Activated naive CD8-positive, alpha-beta T cell (primary cell): ENCODE measurements at regions not wholly inside any gene's neighbourhood (a gene's known extent, or its start where the extent isn't known, plus 50 kb on each side); places are given as distances from the start of the nearest gene placed in this dataset.
"Not testable (repeated sequence)": the region's sequence is repeated elsewhere in the genome, so short reads cannot be mapped to it uniquely, and the experiment has no call there.

ENCODE experiments used
- H3K27ac Mint-ChIP-seq: one replicate; pipeline ENCODE4 v1.8.0; 2021; ENCODE audit warnings: mixed read lengths
- H3K27me3 Mint-ChIP-seq: one replicate; pipeline ENCODE4 v1.8.0; 2021; ENCODE audit warnings: mixed read lengths
- H3K36me3 Mint-ChIP-seq: one replicate; pipeline ENCODE4 v1.8.0; 2021; ENCODE audit warnings: mixed read lengths
- H3K4me1 Mint-ChIP-seq: one replicate; pipeline ENCODE4 v1.8.0; 2021; ENCODE audit warnings: low read depth, mixed read lengths
- H3K4me3 Mint-ChIP-seq: one replicate; pipeline ENCODE4 v1.8.0; 2021; ENCODE audit warnings: mild to moderate bottlenecking, mixed read lengths
- H3K9me3 Mint-ChIP-seq: one replicate; pipeline ENCODE4 v1.8.0; 2021; ENCODE audit warnings: low read depth, mixed read lengths

DNA sequence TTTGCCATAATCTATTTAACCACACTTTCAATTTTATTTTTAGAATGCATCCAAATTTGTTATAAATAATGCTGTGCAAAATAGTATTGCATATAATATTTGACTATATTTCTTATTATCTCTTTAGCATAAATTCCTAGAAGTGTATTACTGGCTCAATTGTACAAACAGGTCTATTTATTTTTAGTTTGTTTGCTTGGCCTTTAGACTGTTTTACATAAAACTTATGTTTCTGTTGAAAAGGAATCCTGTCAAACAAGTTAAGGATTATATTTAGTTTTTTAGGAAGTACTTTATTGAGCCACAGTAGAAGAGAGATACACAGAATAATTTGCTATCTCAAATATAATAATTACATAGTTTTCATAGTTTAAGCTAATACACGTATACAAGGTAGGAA lies 413.8 kb downstream of the GBA3 start:
- H3K27me3 Mint-ChIP-seq = no peaks in the 10 kb centered on the region
- H3K27ac Mint-ChIP-seq = no peak overlapping the region
- no peak overlapping the region for H3K4me3 Mint-ChIP-seq
- no peaks in the 10 kb centered on the region for H3K4me1 Mint-ChIP-seq
- no peaks in the 10 kb centered on the region for H3K36me3 Mint-ChIP-seq
- H3K9me3 Mint-ChIP-seq = no peaks in the 10 kb centered on the region

DNA sequence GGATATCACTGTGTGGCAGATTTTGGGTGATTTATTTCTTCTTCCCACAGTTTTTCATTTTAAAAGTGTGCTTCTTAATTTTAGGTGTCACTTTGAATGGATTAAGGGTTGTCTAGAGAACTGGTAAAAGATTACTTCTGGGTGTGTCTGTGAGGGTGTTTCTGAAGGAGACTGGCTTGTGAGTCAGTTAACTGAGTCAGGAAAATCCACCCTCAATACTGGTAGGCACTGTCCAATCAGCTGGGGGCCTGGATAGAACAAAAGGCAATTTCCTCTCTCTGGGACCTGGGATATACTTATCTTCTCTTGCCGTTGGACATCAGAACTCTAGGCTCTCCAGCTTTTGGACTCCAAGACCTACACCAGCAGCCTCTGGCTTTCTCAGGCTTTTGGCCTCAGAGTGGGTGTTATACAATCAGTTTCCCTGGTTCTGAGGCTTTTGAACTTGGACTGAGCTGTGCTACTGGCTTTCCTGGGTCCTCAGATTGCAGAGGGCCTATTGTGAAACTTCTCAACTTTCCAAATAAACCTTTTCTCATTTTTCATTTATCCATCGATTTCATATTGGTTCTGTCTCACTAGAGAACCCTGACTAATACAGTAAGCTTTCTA lies 413.1 kb downstream of the GBA3 start:
- H3K4me3 Mint-ChIP-seq = no peak overlapping the region
- H3K9me3 Mint-ChIP-seq = no peaks in the 10 kb centered on the region
- no peaks in the 10 kb centered on the region for H3K4me1 Mint-ChIP-seq
- H3K27me3 Mint-ChIP-seq = no peaks in the 10 kb centered on the region
- H3K27ac Mint-ChIP-seq = no peak overlapping the region
- H3K36me3 Mint-ChIP-seq = no peaks in the 10 kb centered on the region

DNA sequence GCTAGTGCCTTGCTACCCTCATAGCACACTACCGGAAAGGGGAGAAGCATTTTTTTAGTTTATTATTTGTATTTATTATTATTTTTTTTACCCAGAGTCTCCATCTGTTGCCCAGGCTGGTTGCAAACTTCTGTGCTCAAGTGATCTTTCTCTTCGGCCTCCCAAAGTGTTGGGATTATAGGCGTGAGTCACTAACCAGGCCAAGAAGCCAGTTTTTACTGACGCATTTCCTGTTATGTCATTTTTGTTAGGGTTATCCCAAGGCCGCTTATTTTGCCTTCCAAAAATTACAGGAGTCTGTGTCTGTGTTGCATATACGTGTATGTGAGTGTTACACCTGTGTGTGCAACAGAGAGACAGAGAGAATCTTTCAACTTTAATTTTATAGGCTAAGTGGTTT lies 404.5 kb downstream of the GBA3 start:
- H3K27ac Mint-ChIP-seq = no peak overlapping the region
- H3K9me3 Mint-ChIP-seq = peaks cover 17% of the 10 kb centered on the region
- no peaks in the 10 kb centered on the region for H3K4me1 Mint-ChIP-seq
- H3K36me3 Mint-ChIP-seq = no peaks in the 10 kb centered on the region
- H3K4me3 Mint-ChIP-seq = no peak overlapping the region
- no peaks in the 10 kb centered on the region for H3K27me3 Mint-ChIP-seq

GRCh38 chr4:23091711-23092110 lies 399.0 kb downstream of the GBA3 start:
- Mint-ChIP-seq H3K9me3 (peaks cover 11% of the 10 kb centered on the region), H3K4me1 (no peaks in the 10 kb centered on the region), H3K27me3 (no peaks in the 10 kb centered on the region), H3K36me3 (no peaks in the 10 kb centered on the region), H3K4me3 (no peak overlapping the region), H3K27ac (no peak overlapping the region)

DNA sequence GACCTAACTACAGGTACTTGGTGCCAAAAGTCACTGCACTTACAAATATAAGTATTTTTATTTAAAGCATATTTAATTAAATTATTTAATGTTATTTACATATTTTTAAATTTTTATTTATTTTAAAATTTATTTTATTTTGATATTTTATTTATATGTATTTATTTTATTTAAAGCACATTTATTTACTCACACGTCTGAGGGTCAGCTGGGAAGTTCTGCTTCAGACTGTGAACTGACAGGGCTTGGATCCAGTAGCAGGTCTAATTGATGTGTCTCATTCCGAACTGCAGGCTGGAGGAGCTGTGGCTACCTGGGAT lies 392.5 kb downstream of the GBA3 start:
- H3K4me3 Mint-ChIP-seq = no peak overlapping the region
- no peaks in the 10 kb centered on the region for H3K4me1 Mint-ChIP-seq
- H3K9me3 Mint-ChIP-seq = peaks cover 15% of the 10 kb centered on the region
- no peaks in the 10 kb centered on the region for H3K27me3 Mint-ChIP-seq
- H3K27ac Mint-ChIP-seq = no peak overlapping the region
- peaks cover 2% of the 10 kb centered on the region for H3K36me3 Mint-ChIP-seq

- H3K27me3 Mint-ChIP-seq = no peaks in the 10 kb centered on the region
- H3K36me3 Mint-ChIP-seq = peaks cover 2% of the 10 kb centered on the region
- peaks cover 12% of the 10 kb centered on the region for H3K9me3 Mint-ChIP-seq
- no peaks in the 10 kb centered on the region for H3K4me1 Mint-ChIP-seq
- no peak overlapping the region for H3K4me3 Mint-ChIP-seq
- no peak overlapping the region for H3K27ac Mint-ChIP-seq
Observed at GRCh38 chr4:23084559-23085248, 392.0 kb downstream of the GBA3 start.

GRCh38 chr4:23083391-23083790 lies 390.7 kb downstream of the GBA3 start:
- Mint-ChIP-seq H3K4me3 (no peak overlapping the region), H3K9me3 (peaks cover 12% of the 10 kb centered on the region), H3K36me3 (peaks cover 2% of the 10 kb centered on the region), H3K4me1 (no peaks in the 10 kb centered on the region), H3K27ac (no peak overlapping the region), H3K27me3 (no peaks in the 10 kb centered on the region)

DNA sequence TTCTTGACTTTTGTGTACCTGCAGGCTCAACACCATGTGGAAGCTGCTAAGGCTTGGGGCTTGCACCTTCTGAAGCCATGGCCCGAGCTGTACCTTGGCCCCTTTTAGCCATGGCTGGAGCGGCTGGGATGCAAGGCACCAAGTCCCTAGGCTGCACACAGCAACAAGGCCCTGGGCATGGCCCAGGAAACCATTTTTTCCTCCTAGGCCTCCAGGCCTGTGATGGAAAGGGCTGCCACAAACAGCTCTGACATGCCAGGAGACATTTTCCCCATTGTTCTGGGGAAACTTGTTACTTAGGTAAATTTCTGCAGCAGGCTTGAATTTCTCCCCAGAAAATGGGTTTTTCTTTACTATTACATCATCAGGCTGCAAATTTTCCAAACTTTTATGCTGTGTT lies 387.4 kb downstream of the GBA3 start:
- H3K27me3 Mint-ChIP-seq, H3K36me3 Mint-ChIP-seq, H3K27ac Mint-ChIP-seq, H3K4me1 Mint-ChIP-seq, H3K4me3 Mint-ChIP-seq, H3K9me3 Mint-ChIP-seq: not testable (repeated sequence)

GRCh38 chr4:23070848-23071570 lies 378.3 kb downstream of the GBA3 start:
- no peaks in the 10 kb centered on the region for H3K9me3 Mint-ChIP-seq
- H3K36me3 Mint-ChIP-seq = no peaks in the 10 kb centered on the region
- no peaks in the 10 kb centered on the region for H3K4me1 Mint-ChIP-seq
- no peaks in the 10 kb centered on the region for H3K27me3 Mint-ChIP-seq
- no peak overlapping the region for H3K4me3 Mint-ChIP-seq
- no peak overlapping the region for H3K27ac Mint-ChIP-seq

- Mint-ChIP-seq H3K4me1 (no peaks in the 10 kb centered on the region), H3K36me3 (no peaks in the 10 kb centered on the region), H3K27me3 (no peaks in the 10 kb centered on the region), H3K27ac (no peak overlapping the region), H3K4me3 (no peak overlapping the region), H3K9me3 (no peaks in the 10 kb centered on the region)
Observed at GRCh38 chr4:23068756-23069155, 376.0 kb downstream of the GBA3 start.

GRCh38 chr4:23068287-23068686 lies 375.6 kb downstream of the GBA3 start:
- Mint-ChIP-seq H3K27me3 (no peaks in the 10 kb centered on the region), H3K4me1 (no peaks in the 10 kb centered on the region), H3K36me3 (no peaks in the 10 kb centered on the region), H3K4me3 (no peak overlapping the region), H3K27ac (no peak overlapping the region), H3K9me3 (no peaks in the 10 kb centered on the region)

DNA sequence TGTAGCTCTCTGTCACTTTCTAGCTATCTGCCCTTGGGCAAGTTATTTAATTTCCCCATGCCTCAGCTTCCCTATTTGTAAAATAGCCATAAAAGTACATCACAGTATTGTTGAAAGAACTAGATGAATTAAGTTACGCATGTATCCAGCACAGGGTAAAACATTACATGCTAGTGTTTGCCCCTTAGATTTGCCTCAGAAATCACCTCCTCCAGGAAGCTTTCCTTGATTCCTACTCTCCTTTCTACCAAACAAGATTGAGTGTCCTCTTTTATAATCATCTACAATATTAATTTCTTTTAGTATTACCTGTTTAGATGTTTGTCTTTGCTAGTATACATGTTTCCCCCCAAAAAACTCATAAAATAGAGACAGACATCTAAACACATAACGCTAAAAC lies 369.5 kb downstream of the GBA3 start:
- Mint-ChIP-seq H3K27ac (peak overlapping the region; percentile 11), H3K4me3 (no peak overlapping the region), H3K9me3 (peaks cover 7% of the 10 kb centered on the region), H3K4me1 (no peaks in the 10 kb centered on the region), H3K36me3 (no peaks in the 10 kb centered on the region), H3K27me3 (no peaks in the 10 kb centered on the region)

DNA sequence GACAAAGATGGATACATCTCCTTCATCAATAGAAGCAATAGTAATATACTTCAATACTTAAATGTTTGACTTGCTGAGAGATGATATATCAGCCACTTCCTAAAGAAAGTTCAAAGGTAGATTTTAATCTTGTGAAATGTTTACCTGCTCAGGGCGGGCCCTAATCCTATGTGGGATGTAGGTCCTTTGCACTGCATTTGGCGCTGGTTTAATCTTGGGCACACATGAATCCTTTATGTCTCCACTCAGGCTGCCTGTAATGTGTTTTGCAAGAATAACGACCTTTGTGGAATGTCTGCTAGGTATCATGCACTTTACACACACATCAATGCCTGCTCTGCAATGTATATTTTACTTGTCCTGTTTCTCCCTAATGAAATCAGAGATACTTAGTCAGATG lies 368.7 kb downstream of the GBA3 start:
- Mint-ChIP-seq H3K4me1 (no peaks in the 10 kb centered on the region), H3K9me3 (peaks cover 7% of the 10 kb centered on the region), H3K4me3 (no peak overlapping the region), H3K27ac (no peak overlapping the region), H3K36me3 (no peaks in the 10 kb centered on the region), H3K27me3 (no peaks in the 10 kb centered on the region)

DNA sequence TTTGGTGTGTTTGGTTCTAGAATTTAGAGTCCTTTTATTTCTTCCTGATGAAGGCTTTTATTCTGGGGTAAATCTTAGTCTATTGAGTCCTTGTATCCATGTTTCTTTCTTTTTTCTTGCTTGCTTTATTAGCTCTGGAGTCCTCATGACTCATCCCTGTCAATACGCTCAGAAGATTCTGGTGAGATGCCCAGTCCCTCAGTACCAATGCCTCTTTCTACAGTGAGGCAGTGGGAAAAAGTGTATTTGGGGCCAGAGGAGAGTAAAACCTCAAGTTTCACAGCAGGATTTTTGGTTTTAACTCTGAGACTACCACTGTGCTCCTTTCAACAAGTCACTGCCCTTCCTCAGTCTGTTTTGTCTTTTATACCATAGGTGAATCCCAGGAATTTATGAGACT lies 368.0 kb downstream of the GBA3 start:
- Mint-ChIP-seq H3K9me3 (peaks cover 7% of the 10 kb centered on the region), H3K27me3 (no peaks in the 10 kb centered on the region), H3K4me1 (no peaks in the 10 kb centered on the region), H3K4me3 (no peak overlapping the region), H3K27ac (no peak overlapping the region), H3K36me3 (no peaks in the 10 kb centered on the region)

DNA sequence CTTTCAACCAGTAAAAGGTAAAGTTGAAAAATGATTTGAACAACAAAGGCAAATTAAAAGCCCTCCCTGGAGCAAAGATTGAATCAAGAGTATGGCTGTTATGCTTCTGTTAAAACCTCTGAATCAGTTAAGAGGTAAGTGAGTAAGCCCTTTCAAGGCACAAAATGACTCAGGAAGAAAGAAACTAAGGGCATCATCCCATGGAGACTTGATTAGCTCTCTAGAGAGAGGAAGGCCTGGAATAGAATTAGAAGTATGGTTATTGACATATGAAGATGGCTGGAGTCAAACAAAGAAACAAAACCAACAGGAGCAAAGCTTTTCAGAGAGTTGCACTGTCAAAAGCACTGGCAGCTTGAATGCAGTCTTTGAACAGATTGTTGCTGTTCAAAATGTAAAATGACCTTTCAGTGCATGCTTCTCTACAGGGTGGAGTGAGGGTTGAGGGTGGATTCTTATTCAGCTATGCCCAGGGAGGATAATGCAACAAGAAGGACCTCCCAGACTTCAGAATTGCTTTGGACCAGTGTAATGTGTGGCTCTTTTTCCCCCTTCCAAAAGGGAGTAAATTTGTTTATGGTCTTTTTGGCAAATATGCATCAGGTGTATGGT lies 365.5 kb downstream of the GBA3 start:
- Mint-ChIP-seq H3K4me3 (no peak overlapping the region), H3K27ac (no peak overlapping the region), H3K27me3 (no peaks in the 10 kb centered on the region), H3K36me3 (no peaks in the 10 kb centered on the region), H3K9me3 (peaks cover 7% of the 10 kb centered on the region), H3K4me1 (no peaks in the 10 kb centered on the region)
